Activated CD4-positive, alpha-beta T cell treated with anti-CD3 and anti-CD28 coated beads, Interleukin-2, amount 10 ng/mL, durations not matched to agents 7 days and 5 days (primary cell): ENCODE measurements at regions not wholly inside any gene's neighbourhood (a gene's known extent, or its start where the extent isn't known, plus 50 kb on each side); places are given as distances from the start of the nearest gene placed in this dataset.

Experiments
- CTCF ChIA-PET: fragments of 350-600 bp; sonication (Branson Sonifier 250); formaldehyde crosslinking; loops from one replicate; lab custom pipeline; 2021; ENCODE audit warnings: antibody characterized with exemption; lab: Charles Lee
- POLR2A ChIA-PET: fragments of 350-600 bp; sonication (Branson Sonifier 250); formaldehyde crosslinking; loops from one replicate; lab custom pipeline; 2021; ENCODE audit warnings: antibody characterized with exemption; lab: Charles Lee
- DNase-seq: peaks from one replicate; pipeline ENCODE4 v3.0.0-alpha.2; 2020
- H3K27ac Mint-ChIP-seq: one replicate; pipeline ENCODE4 v1.8.0; 2021; ENCODE audit warnings: mild to moderate bottlenecking, moderate library complexity, mixed read lengths
- H3K27me3 Mint-ChIP-seq: one replicate; pipeline ENCODE4 v1.8.0; 2021; ENCODE audit warnings: mixed read lengths
- H3K36me3 Mint-ChIP-seq: one replicate; pipeline ENCODE4 v1.8.0; 2021; ENCODE audit warnings: low read depth, mixed read lengths
- H3K4me1 Mint-ChIP-seq: one replicate; pipeline ENCODE4 v1.8.0; 2021; ENCODE audit warnings: mixed read lengths
- H3K4me3 Mint-ChIP-seq: one replicate; pipeline ENCODE4 v1.8.0; 2021; ENCODE audit warnings: mild to moderate bottlenecking, moderate library complexity, mixed read lengths
- H3K9me3 Mint-ChIP-seq: one replicate; pipeline ENCODE4 v1.8.0; 2021; ENCODE audit warnings: mixed read lengths

DNA sequence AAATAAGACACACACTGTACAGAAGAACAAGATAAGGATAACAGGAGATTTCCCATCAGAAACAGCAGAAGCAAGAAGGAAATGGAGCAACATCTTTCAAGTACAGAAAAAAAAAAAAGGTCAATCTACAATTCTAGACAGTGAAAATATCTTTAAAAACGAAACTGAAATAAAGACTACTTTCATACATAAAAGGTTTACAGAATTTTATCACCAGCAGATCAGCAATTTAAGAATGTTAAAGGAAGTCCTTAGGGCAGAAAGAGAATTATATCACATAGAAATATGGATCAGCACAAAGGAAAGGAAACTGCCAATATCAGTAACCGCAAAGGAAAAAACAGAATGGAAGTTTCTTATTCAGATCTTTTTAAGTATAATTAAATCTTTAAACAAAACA lies 931.0 kb downstream of the EPHA4 start:
- POLR2A ChIA-PET = no interaction called here

GRCh38 chr2:220646424-220646823 lies 925.7 kb downstream of the EPHA4 start:
- no peaks in the 10 kb centered on the region for H3K36me3 Mint-ChIP-seq
- no peak for DNase-seq
- peaks cover 15% of the 10 kb centered on the region for H3K4me1 Mint-ChIP-seq
- H3K4me3 Mint-ChIP-seq = no peak overlapping the region
- no peaks in the 10 kb centered on the region for H3K27me3 Mint-ChIP-seq
- no peaks in the 10 kb centered on the region for H3K9me3 Mint-ChIP-seq
- ChIA-PET POLR2A (no interaction called here), CTCF (no interaction called here)
- H3K27ac Mint-ChIP-seq = no peak overlapping the region

More for the DNA sequence above, 931.0 kb downstream of the EPHA4 start:
- no peak overlapping the region for H3K4me3 Mint-ChIP-seq
- peaks cover 2% of the 10 kb centered on the region for H3K27me3 Mint-ChIP-seq
- DNase-seq = no peak
- CTCF ChIA-PET = no interaction called here
- no peaks in the 10 kb centered on the region for H3K9me3 Mint-ChIP-seq
- no peaks in the 10 kb centered on the region for H3K36me3 Mint-ChIP-seq
- H3K4me1 Mint-ChIP-seq = peaks cover 11% of the 10 kb centered on the region
- no peak overlapping the region for H3K27ac Mint-ChIP-seq

GRCh38 chr2:220648628-220649027 lies 923.5 kb downstream of the EPHA4 start:
- no peak overlapping the region for H3K27ac Mint-ChIP-seq

DNA sequence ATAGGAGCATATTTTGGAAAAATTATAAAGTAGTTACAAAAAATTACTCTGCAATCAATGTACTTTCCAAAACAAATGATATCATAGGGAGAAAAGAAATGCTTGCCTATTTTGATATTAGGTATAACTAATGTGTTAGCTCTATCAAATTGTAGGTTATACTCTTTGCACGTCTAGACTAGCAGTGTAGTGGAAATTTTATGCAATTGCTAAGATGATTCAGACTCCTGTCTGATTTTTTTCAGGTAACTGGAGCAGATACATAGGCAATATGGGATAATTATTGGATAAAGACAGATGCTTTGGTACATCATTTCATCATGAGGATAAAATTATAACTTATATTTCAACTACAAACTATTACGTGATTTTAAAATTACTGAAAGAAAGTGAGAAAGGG lies 918.3 kb downstream of the EPHA4 start:
- Mint-ChIP-seq H3K27ac (no peak overlapping the region), H3K4me1 (no peaks in the 10 kb centered on the region)
- POLR2A ChIA-PET = no interaction called here

More at GRCh38 chr2:220648628-220649027, 923.5 kb downstream of the EPHA4 start:
- CTCF ChIA-PET = no interaction called here
- Mint-ChIP-seq H3K4me3 (no peak overlapping the region), H3K9me3 (no peaks in the 10 kb centered on the region), H3K4me1 (peaks cover 14% of the 10 kb centered on the region), H3K27me3 (no peaks in the 10 kb centered on the region), H3K36me3 (no peaks in the 10 kb centered on the region)
- DNase-seq = no peak
- POLR2A ChIA-PET = no interaction called here

DNA sequence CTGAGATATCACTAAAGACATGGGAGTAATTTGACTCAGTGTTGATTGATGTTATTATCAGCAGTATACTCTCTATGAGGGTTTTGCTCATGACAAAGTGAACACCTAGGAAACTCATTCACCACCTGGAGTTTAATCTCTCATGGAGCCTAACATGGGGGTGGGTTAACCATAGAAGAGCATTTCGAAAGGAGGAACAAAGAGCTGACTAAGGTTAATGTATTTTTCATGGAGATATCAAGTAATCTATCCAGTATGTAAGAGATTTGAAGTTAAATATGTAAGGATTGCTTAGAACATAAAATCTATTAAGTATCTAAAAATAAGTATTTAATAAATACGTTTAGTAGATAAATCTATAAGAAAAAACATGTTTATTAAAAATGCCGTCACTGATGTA lies 917.8 kb downstream of the EPHA4 start:
- ChIA-PET CTCF (no interaction called here), POLR2A (no interaction called here)
- Mint-ChIP-seq H3K27ac (no peak overlapping the region), H3K36me3 (no peaks in the 10 kb centered on the region), H3K4me1 (no peaks in the 10 kb centered on the region), H3K27me3 (peaks cover 3% of the 10 kb centered on the region), H3K9me3 (no peaks in the 10 kb centered on the region), H3K4me3 (no peak overlapping the region)
- no peak for DNase-seq

More for the DNA sequence above, 918.3 kb downstream of the EPHA4 start:
- DNase-seq = no peak
- peaks cover 3% of the 10 kb centered on the region for H3K27me3 Mint-ChIP-seq
- H3K9me3 Mint-ChIP-seq = no peaks in the 10 kb centered on the region
- CTCF ChIA-PET = no interaction called here
- H3K36me3 Mint-ChIP-seq = no peaks in the 10 kb centered on the region
- no peak overlapping the region for H3K4me3 Mint-ChIP-seq

DNA sequence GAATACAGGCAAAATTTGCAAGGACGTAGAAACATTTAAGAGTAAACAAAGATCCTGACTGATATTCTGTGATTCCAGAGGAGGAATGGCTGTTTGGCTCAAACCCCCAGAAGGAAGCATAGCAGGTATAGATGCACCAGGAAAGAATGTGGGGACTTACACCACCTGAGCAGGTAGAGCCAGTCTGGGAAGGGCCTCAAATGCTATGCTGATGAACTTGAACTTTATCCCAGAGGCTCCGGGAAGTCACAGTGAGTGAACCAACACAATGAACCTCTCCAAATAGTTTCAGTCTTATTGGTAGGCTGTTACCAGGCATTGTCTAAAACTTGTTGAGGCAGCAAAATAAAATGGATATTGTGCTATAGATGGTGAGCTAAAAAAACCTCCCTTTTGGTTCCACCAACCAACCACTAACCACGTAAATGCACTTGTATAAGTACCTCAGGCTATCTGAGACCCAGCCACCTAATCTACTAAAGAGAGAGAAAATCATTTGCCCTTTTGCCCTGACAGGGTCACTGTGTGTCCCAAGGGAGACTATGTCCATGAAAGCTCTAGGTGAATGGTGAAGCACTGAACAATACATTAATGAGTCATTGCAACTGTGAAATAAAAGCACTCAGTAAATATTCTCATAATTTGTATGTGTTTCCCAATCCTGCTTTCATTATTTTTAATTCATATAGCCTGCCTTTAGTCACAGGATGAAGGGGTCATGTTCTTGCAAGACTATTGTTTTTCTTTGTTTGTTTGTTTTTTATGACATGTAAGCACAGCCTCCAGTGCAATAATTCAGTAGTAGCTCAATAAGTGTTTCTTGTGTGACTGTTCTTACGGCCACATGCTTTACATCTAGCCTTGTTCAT lies 911.6 kb downstream of the EPHA4 start:
- no peaks in the 10 kb centered on the region for H3K36me3 Mint-ChIP-seq

GRCh38 chr2:220662431-220662830 lies 909.7 kb downstream of the EPHA4 start:
- POLR2A ChIA-PET = no interaction called here
- DNase-seq = no peak

More for the DNA sequence above, 911.6 kb downstream of the EPHA4 start:
- ChIA-PET CTCF (interaction anchor here (0.6 kb wide), 1 partner anchor 93 kb away, joined by 3 read pairs; no protein-coding TSS in a partner anchor), POLR2A (no interaction called here)
- no peak for DNase-seq
- Mint-ChIP-seq H3K9me3 (no peaks in the 10 kb centered on the region), H3K27ac (no peak overlapping the region), H3K27me3 (no peaks in the 10 kb centered on the region), H3K4me1 (no peaks in the 10 kb centered on the region), H3K4me3 (no peak overlapping the region)

DNA sequence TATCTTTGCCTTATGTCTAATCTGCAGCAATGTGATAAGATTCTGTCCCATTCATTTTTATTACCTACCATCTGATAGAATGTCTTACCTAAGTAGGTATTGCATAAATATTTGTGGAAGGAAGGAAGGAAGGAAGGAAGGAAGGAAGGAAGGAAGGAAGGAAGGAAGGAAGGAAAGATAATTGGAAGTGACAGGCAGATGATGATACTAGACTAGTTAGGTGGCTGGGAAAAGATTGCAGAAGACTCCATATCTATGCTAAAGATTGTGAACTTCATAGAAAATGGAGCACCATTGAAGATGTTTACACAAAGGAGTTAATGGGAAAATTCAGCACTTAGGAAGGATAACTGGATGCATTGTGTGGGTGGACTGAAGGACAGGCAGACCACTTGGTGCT lies 909.0 kb downstream of the EPHA4 start:
- POLR2A ChIA-PET = no interaction called here
- Mint-ChIP-seq H3K9me3 (no peaks in the 10 kb centered on the region), H3K4me3 (no peak overlapping the region), H3K4me1 (no peaks in the 10 kb centered on the region), H3K27me3 (peaks cover 2% of the 10 kb centered on the region), H3K27ac (no peak overlapping the region), H3K36me3 (no peaks in the 10 kb centered on the region)
- CTCF ChIA-PET = no interaction called here
- DNase-seq = no peak

More at GRCh38 chr2:220662431-220662830, 909.7 kb downstream of the EPHA4 start:
- CTCF ChIA-PET = no interaction called here
- H3K4me3 Mint-ChIP-seq = no peak overlapping the region
- H3K27me3 Mint-ChIP-seq = peaks cover 2% of the 10 kb centered on the region
- H3K4me1 Mint-ChIP-seq = no peaks in the 10 kb centered on the region
- no peaks in the 10 kb centered on the region for H3K36me3 Mint-ChIP-seq
- no peaks in the 10 kb centered on the region for H3K9me3 Mint-ChIP-seq
- H3K27ac Mint-ChIP-seq = no peak overlapping the region

- ChIA-PET CTCF (no interaction called here), POLR2A (no interaction called here)
- Mint-ChIP-seq H3K36me3 (no peaks in the 10 kb centered on the region), H3K9me3 (no peaks in the 10 kb centered on the region), H3K4me1 (no peaks in the 10 kb centered on the region), H3K27ac (no peak overlapping the region), H3K4me3 (no peak overlapping the region), H3K27me3 (peaks cover 3% of the 10 kb centered on the region)
- DNase-seq = no peak
Measured at GRCh38 chr2:220664272-220665107, 907.6 kb downstream of the EPHA4 start.

GRCh38 chr2:220665108-220665471 lies 907.0 kb downstream of the EPHA4 start:
- Mint-ChIP-seq H3K27me3 (peaks cover 4% of the 10 kb centered on the region), H3K4me1 (no peaks in the 10 kb centered on the region), H3K27ac (no peak overlapping the region), H3K4me3 (no peak overlapping the region), H3K9me3 (no peaks in the 10 kb centered on the region), H3K36me3 (no peaks in the 10 kb centered on the region)
- ChIA-PET CTCF (no interaction called here), POLR2A (no interaction called here)
- DNase-seq = no peak

DNA sequence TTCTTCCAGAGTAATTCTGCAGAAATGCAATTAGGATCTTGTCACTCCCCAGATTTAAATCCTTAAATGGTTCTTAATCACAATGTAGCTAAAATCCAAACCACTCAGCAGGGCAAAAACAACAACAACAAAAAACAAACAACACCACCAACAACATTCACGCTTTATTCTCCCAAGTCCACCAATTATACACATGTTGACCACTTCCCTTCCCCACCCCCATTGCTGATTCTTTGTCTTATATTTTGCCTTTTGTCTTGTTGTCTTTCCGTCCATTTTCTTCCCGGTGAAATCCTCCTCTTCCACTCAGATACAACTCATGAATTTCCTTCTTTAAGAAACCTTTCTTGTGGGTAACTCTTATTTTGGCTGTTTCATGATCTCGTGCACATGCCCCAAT lies 902.8 kb downstream of the EPHA4 start:
- DNase-seq = no peak
- no peaks in the 10 kb centered on the region for H3K36me3 Mint-ChIP-seq
- H3K4me3 Mint-ChIP-seq = no peak overlapping the region
- peaks cover 4% of the 10 kb centered on the region for H3K27me3 Mint-ChIP-seq
- H3K9me3 Mint-ChIP-seq = no peaks in the 10 kb centered on the region
- H3K27ac Mint-ChIP-seq = no peak overlapping the region
- CTCF ChIA-PET = no interaction called here
- no peaks in the 10 kb centered on the region for H3K4me1 Mint-ChIP-seq
- POLR2A ChIA-PET = no interaction called here

DNA sequence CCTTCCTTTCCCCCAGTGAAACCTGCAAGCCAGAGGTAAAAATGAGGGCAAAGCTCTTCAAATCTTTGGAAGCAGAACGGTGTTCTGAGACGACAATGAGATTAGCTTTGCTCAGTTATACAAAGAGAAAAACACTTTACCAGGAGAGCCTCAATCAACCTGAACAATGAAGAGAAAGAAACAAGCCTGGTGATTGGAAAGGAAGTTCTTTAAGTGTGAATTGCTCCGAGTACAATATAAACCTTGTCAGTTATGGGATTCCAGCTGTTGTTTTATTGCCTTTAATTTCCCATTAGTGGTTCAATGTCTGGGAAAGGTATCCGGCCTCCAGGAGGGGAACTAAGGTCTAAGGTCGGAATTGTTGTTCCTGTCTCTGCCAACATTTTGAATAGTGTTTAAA lies 901.6 kb downstream of the EPHA4 start:
- CTCF ChIA-PET = no interaction called here
- no peaks in the 10 kb centered on the region for H3K9me3 Mint-ChIP-seq
- H3K4me3 Mint-ChIP-seq = no peak overlapping the region
- H3K27ac Mint-ChIP-seq = no peak overlapping the region
- no peaks in the 10 kb centered on the region for H3K4me1 Mint-ChIP-seq
- no peaks in the 10 kb centered on the region for H3K36me3 Mint-ChIP-seq
- DNase-seq = no peak
- H3K27me3 Mint-ChIP-seq = peaks cover 4% of the 10 kb centered on the region
- POLR2A ChIA-PET = no interaction called here
